Activated naive CD4-positive, alpha-beta T cell treated with anti-CD3 and anti-CD28 coated beads, Interleukin-2, amount 10 ng/mL, durations not matched to agents 7 days and 5 days (primary cell): ENCODE measurements at regions not wholly inside any gene's neighbourhood (a gene's known extent, or its start where the extent isn't known, plus 50 kb on each side); places are given as distances from the start of the nearest gene placed in this dataset.
"Not testable (repeated sequence)": the region's sequence is repeated elsewhere in the genome, so short reads cannot be mapped to it uniquely, and the experiment has no call there.

ENCODE experiments used
- CTCF ChIA-PET: fragments of 350-600 bp; sonication (Branson Sonifier 250); formaldehyde crosslinking; loops from one replicate; lab custom pipeline; 2021; ENCODE audit warnings: antibody characterized with exemption; lab: Charles Lee
- DNase-seq: peaks from one replicate; pipeline ENCODE4 v3.0.0-alpha.2; 2020
- H3K27ac Mint-ChIP-seq: one replicate; pipeline ENCODE4 v1.8.0; 2021; ENCODE audit warnings: mild to moderate bottlenecking, moderate library complexity, mixed read lengths
- H3K27me3 Mint-ChIP-seq: one replicate; pipeline ENCODE4 v1.8.0; 2021; ENCODE audit warnings: mild to moderate bottlenecking, mixed read lengths
- H3K36me3 Mint-ChIP-seq: one replicate; pipeline ENCODE4 v1.8.0; 2021; ENCODE audit warnings: mixed read lengths
- H3K4me1 Mint-ChIP-seq: one replicate; pipeline ENCODE4 v1.8.0; 2021; ENCODE audit warnings: mixed read lengths
- H3K4me3 Mint-ChIP-seq: one replicate; pipeline ENCODE4 v1.8.0; 2021; ENCODE audit warnings: mild to moderate bottlenecking, moderate library complexity, mixed read lengths
- H3K9me3 Mint-ChIP-seq: one replicate; pipeline ENCODE4 v1.8.0; 2021; ENCODE audit warnings: mixed read lengths

DNA sequence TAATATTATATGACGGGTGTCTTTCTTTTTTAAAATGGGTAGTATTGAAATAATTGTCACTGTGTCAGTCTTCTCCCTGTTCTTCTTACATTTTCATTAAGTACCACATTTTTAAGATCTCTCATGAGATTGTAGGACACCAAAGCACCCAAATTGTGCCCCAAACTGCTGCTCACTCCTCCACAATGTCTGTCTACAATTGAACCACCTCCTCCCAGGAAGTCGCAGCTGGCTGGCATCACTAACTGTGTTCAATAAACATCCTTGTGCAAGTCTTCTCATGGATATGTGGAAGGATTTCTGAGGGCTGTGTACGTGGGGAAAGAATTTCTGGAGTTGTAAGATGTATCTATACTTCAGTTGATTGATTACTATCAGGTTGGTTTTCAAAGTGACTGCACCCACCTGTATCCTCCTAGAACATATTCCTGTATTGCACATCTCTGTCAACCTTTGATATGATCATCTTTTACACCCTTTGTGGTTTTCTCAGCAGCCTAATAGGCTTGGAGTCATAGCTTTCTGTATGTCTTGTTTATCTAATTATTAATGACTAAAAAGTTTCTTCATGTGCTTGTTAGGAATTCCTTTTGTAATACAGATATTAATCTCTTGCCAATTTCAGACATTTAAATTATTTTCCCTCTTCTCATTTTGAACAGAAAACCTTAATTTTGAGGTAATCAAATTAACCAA, 774.9 kb downstream of the RNF144A start:
- H3K4me3 Mint-ChIP-seq = no peak overlapping the region
- H3K27ac Mint-ChIP-seq = no peak overlapping the region

DNA sequence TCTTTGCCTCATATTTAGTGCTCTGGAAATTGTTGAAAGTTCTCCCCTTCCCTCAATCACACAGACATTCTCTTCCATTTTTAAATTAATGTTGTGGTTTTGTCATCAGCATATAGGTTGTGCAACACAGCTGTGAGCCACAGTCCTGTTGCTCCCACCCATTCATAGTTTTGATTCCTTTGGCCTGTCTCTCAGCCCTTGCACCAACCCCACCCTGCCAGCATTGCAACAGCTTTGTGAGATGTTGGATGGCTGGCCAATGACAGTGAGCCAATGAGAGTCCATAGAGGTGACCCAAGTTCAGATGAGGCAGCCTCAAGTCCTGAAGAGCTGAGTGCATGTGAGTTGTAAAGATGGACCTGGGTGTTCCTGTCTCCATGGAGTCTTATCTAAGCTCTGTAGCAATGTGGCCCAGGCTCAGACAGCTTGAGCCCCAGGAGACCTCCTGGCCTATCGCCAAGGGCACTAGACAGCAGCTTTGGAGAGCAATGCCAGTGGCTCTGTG, 775.5 kb downstream of the RNF144A start:
- H3K4me1 Mint-ChIP-seq = peaks cover 24% of the 10 kb centered on the region

More for the DNA sequence above, 774.9 kb downstream of the RNF144A start:
- H3K9me3 Mint-ChIP-seq = no peaks in the 10 kb centered on the region
- no peaks in the 10 kb centered on the region for H3K36me3 Mint-ChIP-seq
- CTCF ChIA-PET = interaction anchor here (0.9 to 1.6 kb wide), 3 partner anchors 15 to 97 kb away, joined by 3 to 4 read pairs (median 3); no protein-coding TSS in a partner anchor
- DNase-seq = no peak
- H3K27me3 Mint-ChIP-seq = no peaks in the 10 kb centered on the region
- peaks cover 24% of the 10 kb centered on the region for H3K4me1 Mint-ChIP-seq

DNA sequence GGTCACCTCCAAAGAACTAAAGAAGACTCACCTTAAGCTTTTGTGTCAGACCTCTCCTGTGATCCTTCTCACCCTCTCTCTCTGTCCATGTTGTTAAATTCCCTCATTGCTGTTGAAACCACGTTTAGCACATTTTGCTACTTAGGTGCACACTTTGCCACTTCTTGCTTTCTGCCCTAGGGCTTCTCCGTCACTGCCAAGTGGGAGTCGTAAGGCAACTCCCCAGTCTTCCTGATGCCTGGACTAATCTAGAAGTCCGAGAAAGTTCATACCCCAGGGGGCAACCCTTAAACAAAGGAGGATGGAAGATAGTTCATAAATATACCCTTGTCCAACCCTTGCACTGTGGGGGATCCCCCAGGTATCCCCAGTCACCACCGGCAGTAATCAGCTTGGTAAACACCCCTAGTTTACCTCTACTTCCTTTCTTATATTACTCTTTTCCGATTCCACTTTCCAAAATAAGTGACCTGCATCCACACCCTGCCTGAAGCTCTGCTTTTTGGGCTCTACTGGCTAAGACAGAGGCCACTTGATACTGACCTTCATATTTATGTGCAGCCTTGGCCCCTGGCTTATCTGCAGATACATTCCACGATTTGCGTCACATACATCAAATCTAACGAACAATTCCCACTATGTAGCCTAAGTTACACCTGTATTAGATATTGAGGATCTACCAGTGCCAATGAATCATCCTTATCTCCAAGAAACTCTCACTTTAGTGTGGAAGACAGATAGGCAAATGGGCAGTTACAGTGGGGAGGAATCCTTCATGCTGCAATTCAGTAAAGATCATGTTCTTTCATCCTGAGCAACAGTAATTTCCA, 776.2 kb downstream of the RNF144A start:
- no peak for DNase-seq
- no peaks in the 10 kb centered on the region for H3K36me3 Mint-ChIP-seq
- peaks cover 24% of the 10 kb centered on the region for H3K4me1 Mint-ChIP-seq
- no peaks in the 10 kb centered on the region for H3K27me3 Mint-ChIP-seq
- H3K4me3 Mint-ChIP-seq = no peak overlapping the region
- H3K27ac Mint-ChIP-seq = peak overlapping the region; percentile 56
- CTCF ChIA-PET = interaction anchor here (1.6 kb wide), 1 partner anchor 99 kb away, joined by 3 read pairs; no protein-coding TSS in a partner anchor
- H3K9me3 Mint-ChIP-seq = no peaks in the 10 kb centered on the region

More for the DNA sequence above, 775.5 kb downstream of the RNF144A start:
- Mint-ChIP-seq H3K36me3 (no peaks in the 10 kb centered on the region), H3K27ac (no peak overlapping the region), H3K27me3 (no peaks in the 10 kb centered on the region), H3K4me3 (no peak overlapping the region), H3K9me3 (no peaks in the 10 kb centered on the region)
- CTCF ChIA-PET = interaction anchor here (0.9 to 1.6 kb wide), 3 partner anchors 16 to 98 kb away, joined by 3 to 4 read pairs (median 3); no protein-coding TSS in a partner anchor
- no peak for DNase-seq

DNA sequence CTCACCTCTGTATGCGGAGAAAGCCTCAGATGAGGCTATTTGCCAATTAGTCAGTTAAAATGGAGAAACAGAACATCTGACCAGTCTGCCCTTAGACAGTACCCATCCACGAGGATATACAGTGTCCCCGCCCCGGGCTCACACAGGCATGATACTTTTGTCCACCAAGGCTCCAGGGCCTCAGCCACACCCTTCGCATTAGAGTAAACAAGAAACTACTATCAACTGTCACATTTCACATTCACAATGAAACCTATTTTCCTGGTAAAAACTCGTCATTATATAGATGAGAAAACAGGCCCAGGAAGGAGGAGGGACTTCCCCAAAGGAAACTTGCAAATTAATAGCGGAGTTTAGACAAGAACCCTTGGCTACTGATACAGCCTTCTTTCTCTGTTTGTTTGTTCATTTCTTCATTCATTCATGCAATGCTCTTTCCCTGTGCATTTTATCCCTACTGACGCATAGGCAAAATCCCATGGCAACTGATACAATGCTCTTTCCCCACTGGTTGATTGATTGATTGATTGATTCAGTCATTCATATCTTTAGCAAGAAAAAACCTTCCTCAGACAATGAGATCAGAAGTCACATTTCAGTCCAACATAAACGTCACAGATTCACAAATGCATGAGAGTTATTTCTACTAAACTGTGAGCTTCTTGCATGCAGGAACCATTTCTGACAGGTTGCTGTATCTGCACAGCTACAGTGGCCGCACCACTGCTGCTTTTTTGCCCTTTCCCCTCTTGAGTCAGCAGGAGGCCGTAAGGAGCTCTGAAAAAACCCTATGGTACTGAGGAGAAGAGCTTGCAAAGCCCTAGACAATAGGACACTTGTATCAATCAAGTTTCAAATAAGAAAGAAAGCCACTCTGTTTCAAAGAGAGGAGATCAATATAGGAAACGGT, 777.1 kb downstream of the RNF144A start:
- no peak for DNase-seq
- Mint-ChIP-seq H3K27me3 (no peaks in the 10 kb centered on the region), H3K4me3 (no peak overlapping the region), H3K4me1 (peaks cover 24% of the 10 kb centered on the region), H3K9me3 (no peaks in the 10 kb centered on the region), H3K36me3 (no peaks in the 10 kb centered on the region), H3K27ac (peak overlapping the region; percentile 56)
- CTCF ChIA-PET = no interaction called here

DNA sequence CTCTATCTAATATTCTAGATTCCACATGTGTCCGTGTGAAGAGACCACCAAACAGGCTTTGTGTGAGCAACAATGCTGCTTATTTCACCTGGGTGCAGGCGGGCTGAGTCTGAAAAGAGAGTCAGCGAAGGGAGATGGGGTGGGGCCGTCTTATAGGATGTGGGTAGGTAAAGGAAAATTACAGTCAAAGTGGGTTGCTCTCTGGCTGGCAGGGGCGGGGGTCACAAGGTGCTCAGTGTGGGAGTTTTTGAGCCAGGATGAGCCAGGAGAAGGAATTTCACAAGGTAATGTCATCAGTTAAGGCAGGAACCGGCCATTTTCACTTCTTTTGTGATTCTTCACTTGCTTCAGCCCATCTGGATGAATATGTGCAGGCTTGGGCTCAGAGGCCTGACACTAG, 779.3 kb downstream of the RNF144A start:
- H3K27ac Mint-ChIP-seq, CTCF ChIA-PET, H3K4me3 Mint-ChIP-seq, H3K27me3 Mint-ChIP-seq, DNase-seq, H3K9me3 Mint-ChIP-seq, H3K36me3 Mint-ChIP-seq: not testable (repeated sequence)
- H3K4me1 Mint-ChIP-seq = peaks cover 24% of the 10 kb centered on the region

DNA sequence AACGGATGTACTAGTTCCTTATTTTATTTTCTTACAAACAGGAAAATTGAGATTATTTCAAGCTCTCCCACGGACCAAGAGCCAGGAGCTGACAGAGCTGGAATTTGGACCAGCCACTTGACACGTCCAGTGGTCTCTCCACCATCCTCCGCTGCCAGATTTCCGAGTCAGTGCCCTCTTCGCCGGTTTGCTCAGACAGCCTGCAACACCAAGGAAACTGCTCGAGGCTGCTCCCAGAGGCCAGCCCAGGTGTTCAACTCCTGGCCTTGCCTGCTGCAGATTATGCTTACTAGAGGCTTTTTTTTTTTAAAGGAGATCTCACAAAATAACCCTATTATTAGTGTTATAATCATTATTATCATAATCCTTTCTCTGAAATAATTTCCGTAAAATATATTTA, 779.8 kb downstream of the RNF144A start:
- DNase-seq = no peak

DNA sequence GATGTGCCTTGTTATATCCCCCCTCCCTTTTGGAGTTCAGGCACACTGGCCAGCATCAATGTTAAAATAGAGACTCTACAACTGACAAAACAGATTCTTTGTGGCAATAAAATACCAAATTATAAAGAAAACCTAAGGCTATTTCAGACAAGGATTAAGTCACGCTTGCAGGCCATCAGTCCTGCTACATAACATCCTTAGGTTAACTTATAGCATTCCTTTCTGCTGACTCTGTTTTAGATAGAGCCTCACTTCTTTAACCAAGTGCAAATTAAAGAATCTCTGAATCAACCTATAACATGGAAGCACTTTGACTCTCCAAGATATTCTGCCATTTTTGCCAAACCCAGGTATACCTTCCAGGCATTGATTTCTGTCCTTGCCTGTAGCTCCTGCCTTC, 784.6 kb downstream of the RNF144A start:
- Mint-ChIP-seq H3K4me3 (no peak overlapping the region), H3K4me1 (peaks cover 6% of the 10 kb centered on the region), H3K36me3 (no peaks in the 10 kb centered on the region), H3K27me3 (no peaks in the 10 kb centered on the region), H3K9me3 (no peaks in the 10 kb centered on the region), H3K27ac (no peak overlapping the region)
- no peak for DNase-seq
- CTCF ChIA-PET = no interaction called here

More for the DNA sequence above, 779.8 kb downstream of the RNF144A start:
- CTCF ChIA-PET = no interaction called here
- H3K4me1 Mint-ChIP-seq = peaks cover 21% of the 10 kb centered on the region
- H3K4me3 Mint-ChIP-seq = no peak overlapping the region
- H3K9me3 Mint-ChIP-seq = no peaks in the 10 kb centered on the region
- H3K36me3 Mint-ChIP-seq = no peaks in the 10 kb centered on the region
- no peaks in the 10 kb centered on the region for H3K27me3 Mint-ChIP-seq
- H3K27ac Mint-ChIP-seq = no peak overlapping the region

DNA sequence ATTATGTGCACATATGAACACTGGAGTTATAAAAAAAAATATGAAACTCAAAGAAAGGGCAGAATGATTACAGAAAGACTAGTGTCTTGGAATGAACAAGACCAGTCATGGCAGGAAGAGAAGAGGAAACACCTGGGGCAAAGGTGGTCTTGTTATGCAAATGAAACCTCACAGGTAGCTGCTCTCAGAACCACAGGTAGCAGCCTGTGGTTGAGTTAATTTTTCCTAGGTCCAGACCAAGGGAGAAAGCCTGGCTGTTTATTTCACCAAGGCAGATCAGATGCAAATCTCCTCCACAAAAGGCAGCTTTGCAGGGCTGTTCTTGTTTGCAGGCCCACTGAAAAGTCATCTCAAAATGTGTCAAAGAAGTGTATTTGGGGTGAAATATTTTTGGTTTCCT, 785.8 kb downstream of the RNF144A start:
- no peak for DNase-seq
- Mint-ChIP-seq H3K4me3 (no peak overlapping the region), H3K27me3 (no peaks in the 10 kb centered on the region), H3K4me1 (peaks cover 6% of the 10 kb centered on the region), H3K27ac (no peak overlapping the region), H3K9me3 (no peaks in the 10 kb centered on the region), H3K36me3 (no peaks in the 10 kb centered on the region)
- CTCF ChIA-PET = no interaction called here

DNA sequence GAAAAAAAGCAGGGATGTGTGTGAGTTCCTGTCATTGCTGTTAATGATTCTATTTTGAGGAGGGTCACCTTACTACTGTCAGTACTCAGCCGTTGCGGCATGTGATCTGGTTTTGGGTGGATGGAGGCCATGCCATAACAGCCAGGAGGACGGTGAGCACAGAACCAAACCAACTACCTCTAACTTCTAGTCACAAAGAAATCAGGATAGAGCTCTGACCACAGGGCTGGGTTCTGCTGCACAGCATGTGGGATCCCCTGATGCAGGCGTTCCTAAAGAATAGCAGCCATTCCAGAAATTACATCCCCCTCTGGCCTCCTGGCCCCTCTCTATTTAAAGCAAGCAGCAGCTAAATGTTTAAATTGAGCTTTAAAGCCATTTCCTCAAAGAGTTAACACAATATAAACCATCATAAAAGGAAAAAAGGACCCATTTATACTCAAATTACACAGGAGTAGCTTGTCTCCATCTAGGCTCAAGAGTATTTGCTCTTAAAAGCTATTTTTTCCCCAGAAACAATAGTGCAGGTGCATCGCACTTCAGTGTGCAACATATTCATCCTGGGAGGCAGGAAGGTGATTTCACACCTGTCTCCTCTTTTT, 786.4 kb downstream of the RNF144A start:
- no peaks in the 10 kb centered on the region for H3K27me3 Mint-ChIP-seq
- no peaks in the 10 kb centered on the region for H3K36me3 Mint-ChIP-seq
- H3K4me3 Mint-ChIP-seq = no peak overlapping the region
- CTCF ChIA-PET = no interaction called here
- no peak for DNase-seq
- H3K4me1 Mint-ChIP-seq = peaks cover 6% of the 10 kb centered on the region
- no peaks in the 10 kb centered on the region for H3K9me3 Mint-ChIP-seq
- no peak overlapping the region for H3K27ac Mint-ChIP-seq

DNA sequence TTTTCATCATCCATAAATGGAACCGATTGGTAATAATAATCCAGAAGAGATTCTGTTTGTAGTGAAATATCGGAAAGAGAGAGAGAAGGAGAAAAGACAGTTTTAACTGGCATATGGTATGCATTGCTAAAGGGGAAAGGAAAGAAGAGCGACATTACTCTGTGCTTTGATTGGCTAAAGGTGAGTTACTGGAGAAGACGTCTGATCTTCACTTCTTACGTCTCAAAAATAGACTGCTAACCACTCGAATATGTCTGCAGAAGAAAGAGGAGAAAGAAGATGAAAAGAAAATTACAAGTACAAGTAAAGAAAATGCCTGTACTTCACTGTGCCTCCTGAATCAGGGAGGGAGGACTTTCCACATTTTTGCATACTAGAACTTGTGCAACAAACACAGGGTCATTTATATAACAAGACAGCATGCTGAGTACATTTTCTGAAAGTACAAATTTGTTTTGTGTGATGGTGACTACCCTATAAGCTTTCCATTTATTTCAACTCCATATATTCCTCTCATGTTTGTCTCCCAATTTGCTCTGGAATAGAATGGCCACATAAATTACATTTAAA, 787.2 kb downstream of the RNF144A start:
- no peak overlapping the region for H3K4me3 Mint-ChIP-seq
- no peak for DNase-seq
- H3K27me3 Mint-ChIP-seq = no peaks in the 10 kb centered on the region
- peaks cover 6% of the 10 kb centered on the region for H3K4me1 Mint-ChIP-seq
- CTCF ChIA-PET = no interaction called here
- no peak overlapping the region for H3K27ac Mint-ChIP-seq
- no peaks in the 10 kb centered on the region for H3K9me3 Mint-ChIP-seq
- H3K36me3 Mint-ChIP-seq = no peaks in the 10 kb centered on the region

DNA sequence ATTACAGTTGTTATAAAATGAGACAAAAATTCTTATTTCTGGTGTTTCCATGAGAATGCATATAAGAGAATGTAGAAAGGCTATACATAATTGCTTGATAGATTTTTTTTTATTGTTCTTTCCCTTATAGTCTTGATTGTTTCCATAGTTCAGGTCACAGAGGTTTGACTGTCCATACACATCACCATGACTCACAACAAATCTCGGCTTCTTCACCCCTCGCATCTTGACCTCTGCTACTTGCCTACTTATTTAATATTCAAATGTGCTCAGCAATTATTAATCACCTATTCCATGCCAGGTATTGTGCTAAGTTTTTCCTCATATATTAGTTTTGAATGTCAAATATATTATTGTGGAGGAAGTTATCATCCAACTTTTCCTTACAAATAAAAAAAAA, 789.6 kb downstream of the RNF144A start:
- DNase-seq = no peak
- CTCF ChIA-PET = no interaction called here
- no peak overlapping the region for H3K27ac Mint-ChIP-seq
- H3K27me3 Mint-ChIP-seq = no peaks in the 10 kb centered on the region
- no peaks in the 10 kb centered on the region for H3K9me3 Mint-ChIP-seq
- no peak overlapping the region for H3K4me3 Mint-ChIP-seq
- H3K4me1 Mint-ChIP-seq = peaks cover 6% of the 10 kb centered on the region
- H3K36me3 Mint-ChIP-seq = no peaks in the 10 kb centered on the region

DNA sequence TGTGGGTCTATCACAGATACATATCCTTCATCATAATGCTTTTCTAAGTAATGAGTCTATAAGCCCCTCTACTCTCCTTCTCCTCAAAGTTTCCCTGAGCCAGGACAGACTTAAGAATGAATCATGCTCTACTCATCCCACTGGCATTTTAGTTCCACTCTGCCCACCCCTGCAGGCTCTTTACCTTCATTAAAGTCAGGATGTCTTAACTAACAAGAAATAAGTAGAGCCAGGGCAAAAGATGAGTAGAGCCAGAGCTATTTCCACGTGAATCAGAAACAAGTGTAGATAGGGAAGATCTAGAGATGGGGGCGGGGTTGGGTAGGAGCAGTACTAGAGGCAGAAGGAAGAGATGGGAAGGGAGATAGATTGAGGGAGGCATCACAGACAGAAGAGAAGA, 790.5 kb downstream of the RNF144A start:
- H3K27ac Mint-ChIP-seq = no peak overlapping the region
- H3K9me3 Mint-ChIP-seq = no peaks in the 10 kb centered on the region
- CTCF ChIA-PET = no interaction called here

DNA sequence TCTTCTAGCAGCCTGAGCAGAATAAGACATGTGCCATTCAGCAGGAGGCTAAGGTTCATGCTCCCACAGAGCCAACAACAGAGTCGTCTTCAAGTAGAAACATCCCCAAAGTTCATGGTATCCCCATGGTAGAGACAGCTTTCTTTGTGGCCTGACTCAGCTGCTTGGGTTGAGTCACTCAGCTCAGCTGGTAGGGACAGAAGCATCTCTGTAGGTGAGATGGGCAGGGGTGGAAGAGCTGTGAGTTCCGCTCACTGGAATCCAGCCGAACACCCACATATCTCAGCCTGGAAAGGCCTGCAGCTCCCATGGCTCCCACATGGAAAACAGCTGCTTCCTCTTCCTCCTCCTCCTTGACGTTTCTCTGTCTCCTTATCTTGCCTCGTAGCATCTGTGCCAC, 792.7 kb downstream of the RNF144A start:
- no peaks in the 10 kb centered on the region for H3K36me3 Mint-ChIP-seq
- H3K9me3 Mint-ChIP-seq = no peaks in the 10 kb centered on the region
- CTCF ChIA-PET = interaction anchor here (0.7 kb wide), 1 partner anchor 307 kb away, joined by 3 read pairs; no protein-coding TSS in a partner anchor
- DNase-seq = no peak
- H3K4me3 Mint-ChIP-seq = no peak overlapping the region
- H3K27ac Mint-ChIP-seq = no peak overlapping the region
- no peaks in the 10 kb centered on the region for H3K27me3 Mint-ChIP-seq
- H3K4me1 Mint-ChIP-seq = no peaks in the 10 kb centered on the region

More for the DNA sequence above, 790.5 kb downstream of the RNF144A start:
- Mint-ChIP-seq H3K4me3 (no peak overlapping the region), H3K36me3 (no peaks in the 10 kb centered on the region), H3K27me3 (no peaks in the 10 kb centered on the region), H3K4me1 (peaks cover 4% of the 10 kb centered on the region)
- DNase-seq = no peak
